Effector memory CD4-positive, alpha-beta T cell (primary cell): ENCODE measurements at regions not wholly inside any gene's neighbourhood (a gene's known extent, or its start where the extent isn't known, plus 50 kb on each side); places are given as distances from the start of the nearest gene placed in this dataset.

ENCODE experiments used
- DNase-seq, 3 donors: peaks; one replicate each; pipeline ENCODE4 v3.0.0-alpha.2; 2020
- H3K27ac ChIP-seq: 2 replicates; pipeline ENCODE4 v1.7.0; 2013; ENCODE audit warnings: mild to moderate bottlenecking, low read length, moderate library complexity; ENCODE audit not compliant: insufficient read depth, poor library complexity, severe bottlenecking
- H3K27me3 ChIP-seq: replicated peaks from 2 replicates; pipeline ENCODE4 v1.7.0; 2013; ENCODE audit warnings: mild to moderate bottlenecking, low read length; ENCODE audit not compliant: insufficient read depth, control insufficient read depth, poor library complexity, severe bottlenecking
- H3K36me3 ChIP-seq: 2 replicates; pipeline ENCODE4 v1.7.0; 2013; ENCODE audit warnings: mild to moderate bottlenecking, low read length, moderate library complexity; ENCODE audit not compliant: control insufficient read depth, insufficient read depth
- H3K4me1 ChIP-seq: 2 replicates; pipeline ENCODE4 v1.7.0; 2013; ENCODE audit warnings: low read length, mild to moderate bottlenecking; ENCODE audit not compliant: control insufficient read depth, insufficient read depth, poor library complexity, severe bottlenecking
- H3K4me3 ChIP-seq: 2 replicates; pipeline ENCODE4 v1.7.0; 2013; ENCODE audit warnings: low read length, low read depth, mild to moderate bottlenecking; ENCODE audit not compliant: insufficient read depth, poor library complexity, severe bottlenecking
- H3K9me3 ChIP-seq: 2 replicates; pipeline ENCODE4 v1.7.0; 2013; ENCODE audit warnings: mild to moderate bottlenecking, low read length, moderate library complexity; ENCODE audit not compliant: control insufficient read depth

- no peaks in the 10 kb centered on the region for H3K9me3 ChIP-seq
- H3K27me3 ChIP-seq, result no peaks in the 10 kb centered on the region
- no peaks in the 10 kb centered on the region for H3K36me3 ChIP-seq
- H3K4me1 ChIP-seq, result no peaks in the 10 kb centered on the region
- H3K27ac ChIP-seq, result no peak overlapping the region
- no peak overlapping the region for H3K4me3 ChIP-seq
- DNase-seq, result no peak
Observed at GRCh38 chr9:7533376-7534090, 266.0 kb downstream of the DMAC1 start.

GRCh38 chr9:7523426-7524043 is 276.0 kb downstream of the DMAC1 start:
- Histone ChIP-seq H3K27me3 (no peaks in the 10 kb centered on the region), H3K36me3 (no peaks in the 10 kb centered on the region)

DNA sequence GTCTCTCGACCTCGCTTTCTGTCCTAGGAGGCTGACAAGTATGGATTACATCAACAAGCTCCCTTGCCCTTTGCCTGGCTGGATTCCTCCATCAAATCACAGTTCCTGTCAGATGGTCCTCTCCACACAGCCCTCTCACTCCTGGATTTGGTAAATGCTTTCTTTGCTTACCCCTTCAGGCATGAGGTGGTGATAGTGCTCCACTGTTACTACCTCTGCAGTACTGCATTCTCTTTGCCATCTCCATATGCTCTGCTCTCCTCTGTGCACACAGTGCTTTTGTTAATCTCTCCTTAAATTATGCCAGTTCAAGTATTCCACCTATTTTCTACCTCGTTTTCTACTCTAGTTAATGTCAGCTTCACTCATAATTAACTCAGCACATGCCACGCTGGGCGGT is 279.2 kb downstream of the DMAC1 start:
- DNase-seq, result no peak
- Histone ChIP-seq H3K4me1 (no peaks in the 10 kb centered on the region), H3K4me3 (no peak overlapping the region), H3K36me3 (no peaks in the 10 kb centered on the region), H3K9me3 (no peaks in the 10 kb centered on the region), H3K27me3 (no peaks in the 10 kb centered on the region), H3K27ac (no peak overlapping the region)

More at GRCh38 chr9:7523426-7524043, 276.0 kb downstream of the DMAC1 start:
- Histone ChIP-seq H3K4me1 (no peaks in the 10 kb centered on the region), H3K27ac (no peak overlapping the region), H3K9me3 (no peaks in the 10 kb centered on the region), H3K4me3 (no peak overlapping the region)
- no peak for DNase-seq

- no peak for DNase-seq
- H3K27me3 ChIP-seq, result no peaks in the 10 kb centered on the region
- H3K27ac ChIP-seq, result no peak overlapping the region
Observed at GRCh38 chr9:7516376-7516775, 283.2 kb downstream of the DMAC1 start.

GRCh38 chr9:7510199-7510598 is 289.4 kb downstream of the DMAC1 start:
- DNase-seq, result no peak
- H3K36me3 ChIP-seq, result no peaks in the 10 kb centered on the region
- no peaks in the 10 kb centered on the region for H3K27me3 ChIP-seq
- no peaks in the 10 kb centered on the region for H3K4me1 ChIP-seq
- no peaks in the 10 kb centered on the region for H3K9me3 ChIP-seq
- no peak overlapping the region for H3K4me3 ChIP-seq
- H3K27ac ChIP-seq, result no peak overlapping the region

More at GRCh38 chr9:7516376-7516775, 283.2 kb downstream of the DMAC1 start:
- Histone ChIP-seq H3K4me3 (no peak overlapping the region), H3K36me3 (no peaks in the 10 kb centered on the region), H3K9me3 (no peaks in the 10 kb centered on the region), H3K4me1 (no peaks in the 10 kb centered on the region)

DNA sequence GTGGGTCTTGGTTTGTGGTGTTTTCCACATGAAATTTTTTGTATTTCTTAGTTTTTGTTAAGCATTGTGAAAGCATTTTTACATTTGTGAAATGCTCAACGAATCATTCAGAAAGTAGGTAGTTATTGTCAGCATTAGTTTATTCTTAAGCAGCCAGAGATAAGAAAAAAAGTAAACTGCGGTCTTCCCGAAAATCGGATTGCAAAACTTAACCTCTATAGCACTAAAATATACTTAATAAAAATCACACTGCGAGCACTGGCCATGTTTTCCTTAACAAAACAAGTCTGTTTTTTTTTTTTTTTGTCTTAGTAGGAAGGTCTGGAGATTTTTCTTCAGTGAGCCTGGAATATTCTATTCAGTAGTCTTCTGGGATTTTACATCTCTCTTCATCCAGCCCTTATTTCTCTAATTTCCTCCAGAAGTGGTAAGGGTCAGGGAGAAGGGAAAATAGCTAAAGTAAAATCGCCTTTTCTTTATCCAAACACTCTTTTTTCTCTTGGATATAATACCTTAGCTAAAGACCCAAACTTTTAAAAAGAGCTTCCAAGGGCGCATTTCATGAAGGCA is 289.9 kb downstream of the DMAC1 start:
- Histone ChIP-seq H3K4me1 (no peaks in the 10 kb centered on the region), H3K27ac (no peak overlapping the region), H3K4me3 (no peak overlapping the region), H3K27me3 (no peaks in the 10 kb centered on the region), H3K9me3 (no peaks in the 10 kb centered on the region), H3K36me3 (no peaks in the 10 kb centered on the region)
- DNase-seq, result no peak

DNA sequence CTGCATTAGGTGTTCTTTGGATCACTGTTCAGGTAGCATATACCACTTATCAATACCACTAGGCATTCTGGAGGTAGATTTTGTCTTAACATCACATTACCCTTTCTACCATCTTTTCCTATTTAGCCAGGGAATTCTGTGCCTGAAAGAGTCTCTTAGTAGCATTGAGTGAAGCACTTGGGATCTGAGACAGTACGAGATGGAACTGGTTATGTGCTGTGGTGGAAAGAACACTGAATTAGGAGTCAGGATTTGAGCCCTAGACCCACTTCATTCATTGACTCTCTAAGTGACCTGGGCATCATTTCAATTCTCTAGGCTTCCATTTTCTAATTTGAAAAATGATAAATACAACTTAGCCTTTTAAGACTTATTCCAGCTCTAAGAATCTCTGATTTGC is 291.1 kb downstream of the DMAC1 start:
- no peaks in the 10 kb centered on the region for H3K9me3 ChIP-seq
- H3K4me1 ChIP-seq, result no peaks in the 10 kb centered on the region
- DNase-seq, result no peak

DNA sequence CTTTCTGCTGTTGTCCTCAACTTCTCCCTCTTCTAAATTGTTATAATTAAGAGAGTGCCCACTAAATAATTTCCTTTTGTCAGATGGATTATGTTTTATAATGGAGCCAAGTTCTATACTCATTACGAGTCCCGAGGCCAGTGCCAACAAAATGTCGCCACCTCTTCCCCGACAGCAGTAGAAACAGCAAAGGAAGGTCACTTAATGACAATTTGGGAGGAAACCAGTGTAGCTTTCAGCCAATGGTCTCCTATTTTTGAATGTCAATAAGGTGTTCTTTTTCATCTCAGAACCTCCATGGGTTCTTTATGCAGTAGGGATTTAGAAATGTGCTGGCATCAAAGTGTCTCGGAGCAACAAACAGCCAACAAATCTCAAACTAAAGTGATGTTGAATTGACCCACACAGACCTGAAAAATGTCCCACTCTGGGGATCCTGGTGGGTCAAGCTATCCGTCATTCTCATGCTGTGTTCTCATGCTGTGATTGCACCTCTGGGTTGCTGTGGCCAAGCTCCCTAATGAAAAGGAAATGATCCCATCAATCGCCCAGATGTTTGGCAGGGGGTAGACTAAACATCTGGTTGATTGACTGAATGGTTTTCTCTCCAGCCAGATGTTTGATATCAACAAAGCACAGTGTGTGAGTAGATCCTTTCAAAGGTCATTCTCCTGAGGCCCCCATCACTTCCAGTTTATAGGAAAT is 291.9 kb downstream of the DMAC1 start:
- no peaks in the 10 kb centered on the region for H3K9me3 ChIP-seq
- H3K27me3 ChIP-seq, result no peaks in the 10 kb centered on the region
- no peak for DNase-seq
- H3K4me3 ChIP-seq, result no peak overlapping the region
- no peaks in the 10 kb centered on the region for H3K36me3 ChIP-seq
- no peak overlapping the region for H3K27ac ChIP-seq
- H3K4me1 ChIP-seq, result no peaks in the 10 kb centered on the region

More for the DNA sequence above, 291.1 kb downstream of the DMAC1 start:
- Histone ChIP-seq H3K27me3 (no peaks in the 10 kb centered on the region), H3K36me3 (no peaks in the 10 kb centered on the region), H3K4me3 (no peak overlapping the region), H3K27ac (no peak overlapping the region)

GRCh38 chr9:7507026-7507425 is 292.6 kb downstream of the DMAC1 start:
- no peak for DNase-seq
- H3K4me1 ChIP-seq, result no peaks in the 10 kb centered on the region
- no peak overlapping the region for H3K27ac ChIP-seq
- H3K9me3 ChIP-seq, result no peaks in the 10 kb centered on the region
- no peaks in the 10 kb centered on the region for H3K36me3 ChIP-seq
- no peak overlapping the region for H3K4me3 ChIP-seq
- H3K27me3 ChIP-seq, result no peaks in the 10 kb centered on the region

GRCh38 chr9:7500521-7500920 is 299.1 kb downstream of the DMAC1 start:
- Histone ChIP-seq H3K4me1 (no peaks in the 10 kb centered on the region), H3K27ac (no peak overlapping the region), H3K4me3 (no peak overlapping the region), H3K27me3 (no peaks in the 10 kb centered on the region), H3K9me3 (no peaks in the 10 kb centered on the region), H3K36me3 (no peaks in the 10 kb centered on the region)
- no peak for DNase-seq
